Mucosa of descending colon (tissue), 3 donors: ENCODE measurements at regions not wholly inside any gene's neighbourhood (a gene's known extent, or its start where the extent isn't known, plus 50 kb on each side); places are given as distances from the start of the nearest gene placed in this dataset.

ENCODE experiments used
- ATAC-seq: fragments of 200-7000 bp; cut with Tn5 transposase; one replicate; pipeline ENCODE4 v1.9.1; 2020; ENCODE audit warnings: mild to moderate bottlenecking, moderate library complexity
- DNase-seq, 3 donors: peaks; one replicate each; pipeline ENCODE4 v3.0.0-alpha.2; 2020
- H3K36me3 ChIP-seq: fragments of 200-600 bp; one replicate; pipeline ENCODE4 v1.8.0; 2021; ENCODE audit warnings: low read depth, mild to moderate bottlenecking
- H3K4me1 ChIP-seq: fragments of 200-600 bp; one replicate; pipeline ENCODE4 v1.8.0; 2021; ENCODE audit warnings: low read depth, mild to moderate bottlenecking
- H3K4me3 ChIP-seq: fragments of 200-600 bp; one replicate; pipeline ENCODE4 v1.8.0; 2021; ENCODE audit warnings: mild to moderate bottlenecking
- H3K9me3 ChIP-seq: fragments of 200-600 bp; one replicate; pipeline ENCODE4 v1.8.0; 2021; ENCODE audit warnings: mild to moderate bottlenecking
- intact Hi-C, 2 donors: fragments of 100-400 bp; cut with DNase I in 1 of 2; cut with micrococcal nuclease in 1 of 2; formaldehyde crosslinking; loops; one replicate each; pipeline versions ENCODE4 v1.11.0 to v1.11.1; 2022; cut with DNase I, micrococcal nuclease
- TF ChIP-seq, protein P1 (sequence below): fragments of 200-600 bp; IDR thresholded peaks from one replicate; pipeline ENCODE4 v1.8.0; 2022; ENCODE audit warnings: antibody characterized with exemption, mild to moderate bottlenecking
- donor health status: DM: no; HTN: no; CAD: no; lungs with moderate emphysema.
- donor health status: DM: no; HTN: no; CAD: no.
- donor health status: DM: no; HTN: yes; CAD: no.

DNA sequence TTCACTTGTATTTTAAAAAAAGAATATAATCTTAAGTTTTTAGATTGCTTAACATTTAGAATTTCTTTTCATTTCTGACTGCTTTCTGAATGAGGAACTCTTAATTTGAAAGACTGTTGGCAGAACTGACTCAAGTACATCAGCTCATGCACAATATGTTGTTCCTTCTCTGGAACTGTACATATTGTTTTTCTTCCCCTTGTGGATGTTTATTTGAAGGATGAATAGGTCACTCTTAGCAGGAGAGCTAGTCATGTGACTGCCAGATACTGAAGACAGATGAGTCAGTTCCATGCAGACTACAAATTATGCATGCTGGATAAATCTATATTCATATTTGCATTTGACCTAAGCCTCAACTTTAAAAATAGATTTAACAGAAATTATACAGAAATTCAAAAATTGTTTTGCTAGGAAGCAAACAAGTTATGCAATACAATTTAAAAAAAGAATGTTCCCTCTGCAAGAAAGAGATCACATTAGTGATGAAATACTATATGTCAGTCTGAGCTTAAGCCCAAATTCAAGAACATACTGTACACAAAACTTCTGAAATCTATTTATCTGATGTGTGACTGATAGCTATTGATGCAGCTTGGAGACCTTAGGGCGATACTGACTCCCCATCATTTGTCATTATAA is 1274.9 kb upstream of the GJE1 start:
- DNase-seq (no peak), ATAC-seq (peak; percentile 26)
- Histone ChIP-seq H3K4me1 (no peaks in the 10 kb centered on the region), H3K36me3 (no peaks in the 10 kb centered on the region), H3K4me3 (no peak overlapping the region), H3K9me3 (no peaks in the 10 kb centered on the region)
- intact Hi-C loops, result no loop called here
- TF ChIP-seq, protein P1, sequence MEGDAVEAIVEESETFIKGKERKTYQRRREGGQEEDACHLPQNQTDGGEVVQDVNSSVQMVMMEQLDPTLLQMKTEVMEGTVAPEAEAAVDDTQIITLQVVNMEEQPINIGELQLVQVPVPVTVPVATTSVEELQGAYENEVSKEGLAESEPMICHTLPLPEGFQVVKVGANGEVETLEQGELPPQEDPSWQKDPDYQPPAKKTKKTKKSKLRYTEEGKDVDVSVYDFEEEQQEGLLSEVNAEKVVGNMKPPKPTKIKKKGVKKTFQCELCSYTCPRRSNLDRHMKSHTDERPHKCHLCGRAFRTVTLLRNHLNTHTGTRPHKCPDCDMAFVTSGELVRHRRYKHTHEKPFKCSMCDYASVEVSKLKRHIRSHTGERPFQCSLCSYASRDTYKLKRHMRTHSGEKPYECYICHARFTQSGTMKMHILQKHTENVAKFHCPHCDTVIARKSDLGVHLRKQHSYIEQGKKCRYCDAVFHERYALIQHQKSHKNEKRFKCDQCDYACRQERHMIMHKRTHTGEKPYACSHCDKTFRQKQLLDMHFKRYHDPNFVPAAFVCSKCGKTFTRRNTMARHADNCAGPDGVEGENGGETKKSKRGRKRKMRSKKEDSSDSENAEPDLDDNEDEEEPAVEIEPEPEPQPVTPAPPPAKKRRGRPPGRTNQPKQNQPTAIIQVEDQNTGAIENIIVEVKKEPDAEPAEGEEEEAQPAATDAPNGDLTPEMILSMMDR, result no peak

DNA sequence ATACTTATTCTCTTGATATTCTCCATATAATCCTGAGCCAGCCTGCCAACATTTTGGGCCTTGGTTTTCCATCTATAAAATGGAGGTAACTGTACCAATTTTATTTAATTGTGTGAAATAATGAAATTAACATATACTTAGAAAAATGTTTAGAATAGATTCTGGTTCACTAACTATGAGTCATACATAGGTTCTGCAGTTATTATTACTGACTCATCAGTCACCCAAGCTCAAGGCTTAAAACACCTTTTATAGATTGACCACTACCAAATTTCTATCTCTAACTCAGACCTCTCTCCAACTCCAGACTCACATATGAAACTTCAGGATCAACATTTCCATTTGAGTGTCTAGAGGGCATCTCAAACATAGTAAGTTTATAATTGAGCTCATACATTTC is 1277.2 kb upstream of the GJE1 start:
- Histone ChIP-seq H3K4me3 (no peak overlapping the region), H3K36me3 (no peaks in the 10 kb centered on the region), H3K4me1 (no peaks in the 10 kb centered on the region), H3K9me3 (no peaks in the 10 kb centered on the region)
- DNase-seq (no peak), ATAC-seq (no peak)
- TF ChIP-seq, protein P1, result no peak
- intact Hi-C loops, result no loop called here

DNA sequence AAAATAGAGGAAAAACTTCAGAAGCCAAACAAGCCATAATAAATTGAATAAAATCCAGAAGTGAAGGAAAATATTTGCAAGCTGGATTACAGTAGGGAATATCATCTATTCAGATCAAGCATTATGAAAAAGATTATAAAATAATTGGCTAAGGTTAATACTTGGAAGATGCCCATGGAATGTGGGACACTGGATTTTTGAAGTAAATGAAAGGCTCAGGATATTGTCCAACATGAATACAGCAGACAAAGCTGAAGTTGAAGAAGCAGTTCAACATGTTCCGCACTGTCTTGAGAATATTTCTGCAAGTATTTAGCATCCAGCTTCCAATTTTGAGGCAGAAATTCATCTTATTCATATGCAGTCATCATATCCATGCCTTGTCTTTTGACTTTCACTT is 1278.4 kb upstream of the GJE1 start:
- H3K36me3 ChIP-seq, result no peaks in the 10 kb centered on the region
- DNase-seq (no peak), ATAC-seq (no peak)
- intact Hi-C loops, result no loop called here
- no peaks in the 10 kb centered on the region for H3K9me3 ChIP-seq
- TF ChIP-seq, protein P1, result no peak
- no peak overlapping the region for H3K4me3 ChIP-seq
- H3K4me1 ChIP-seq, result no peaks in the 10 kb centered on the region

DNA sequence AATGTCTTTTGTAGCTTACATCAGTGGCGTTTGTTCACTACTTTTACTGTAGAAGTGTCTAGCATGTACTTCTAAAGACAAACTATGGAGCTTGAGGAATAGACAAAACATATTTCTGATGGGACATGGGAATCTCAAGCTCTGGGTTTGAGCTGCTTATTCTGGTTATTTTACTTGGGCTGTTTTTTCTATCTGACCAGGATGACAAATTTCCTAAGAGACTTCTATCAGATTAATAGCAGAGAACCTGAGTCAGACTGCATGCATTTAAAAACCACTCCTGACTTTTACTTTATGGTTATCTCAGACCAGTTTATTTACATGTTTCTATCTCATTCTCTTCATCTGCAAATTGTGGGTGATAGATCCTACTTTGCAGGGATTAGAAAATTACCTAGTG is 1282.3 kb upstream of the GJE1 start:
- Histone ChIP-seq H3K4me1 (no peaks in the 10 kb centered on the region), H3K9me3 (no peaks in the 10 kb centered on the region), H3K36me3 (no peaks in the 10 kb centered on the region), H3K4me3 (no peak overlapping the region)
- ATAC-seq (no peak), DNase-seq (no peak)
- intact Hi-C loops, result no loop called here
- TF ChIP-seq, protein P1, result no peak

DNA sequence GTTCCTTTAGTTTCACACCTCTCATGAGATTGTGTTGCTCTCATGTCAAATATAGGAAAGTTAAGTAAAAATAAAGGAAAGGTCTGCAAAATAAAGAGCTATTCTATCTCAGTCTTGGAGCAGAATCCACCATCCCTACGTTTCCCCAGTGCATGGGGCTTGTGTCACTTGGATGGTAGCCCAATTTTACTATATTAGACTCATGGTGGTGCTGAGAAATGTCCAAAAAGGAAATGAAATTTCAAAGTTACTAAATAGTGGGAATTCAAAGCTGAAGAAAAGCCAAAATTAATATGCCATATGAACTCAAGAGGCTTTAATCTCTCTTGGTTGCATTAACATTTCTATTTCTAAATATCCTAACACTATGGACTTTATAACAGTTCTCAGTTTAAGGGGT is 1283.3 kb upstream of the GJE1 start:
- intact Hi-C loops, result no loop called here
- H3K9me3 ChIP-seq, result no peaks in the 10 kb centered on the region
- no peaks in the 10 kb centered on the region for H3K36me3 ChIP-seq
- DNase-seq, result no peak
- TF ChIP-seq, protein P1, result no peak
- H3K4me3 ChIP-seq, result no peak overlapping the region
- no peak for ATAC-seq
- no peaks in the 10 kb centered on the region for H3K4me1 ChIP-seq

DNA sequence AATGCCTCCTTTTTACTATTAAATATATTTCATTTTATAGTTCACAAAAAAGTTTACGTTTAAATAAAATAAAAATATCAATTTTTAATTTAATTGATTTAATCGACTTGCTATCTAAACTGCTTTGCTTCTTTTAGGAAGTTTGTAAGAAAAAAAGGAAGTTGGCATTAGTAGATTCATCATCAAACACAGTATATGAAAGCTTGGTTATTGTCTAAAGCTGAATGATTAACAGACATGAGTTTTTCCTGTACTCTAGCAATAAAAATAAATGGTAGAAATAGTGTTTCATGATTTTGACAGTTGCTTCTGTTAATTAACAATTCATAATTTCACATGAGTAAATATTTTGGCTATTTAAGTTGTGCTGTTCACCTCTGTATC is 1285.5 kb upstream of the GJE1 start:
- Histone ChIP-seq H3K9me3 (no peaks in the 10 kb centered on the region), H3K36me3 (no peaks in the 10 kb centered on the region), H3K4me3 (no peak overlapping the region), H3K4me1 (no peaks in the 10 kb centered on the region)
- no peak for DNase-seq
- ATAC-seq, result no peak
- intact Hi-C loops, result no loop called here
- TF ChIP-seq, protein P1, result no peak
